ENCODE measurements at regions not wholly inside any gene's neighbourhood (a gene's known extent, or its start where the extent isn't known, plus 50 kb on each side); places are given as distances from the start of the nearest gene placed in this dataset.

GRCh38 chr1:213383465-213383864 is 332.4 kb downstream of the RPS6KC1 start:
- Mint-ChIP-seq H3K36me3 (ENCODE audit: low read depth) (no peaks in the 10 kb centered on the region), H3K27ac (no peak overlapping the region), H3K27me3 (ENCODE audit: insufficient read depth) (no peaks in the 10 kb centered on the region), H3K9me3 (no peaks in the 10 kb centered on the region), H3K4me3 (no peak overlapping the region), H3K4me1 (ENCODE audit: low read depth) (no peaks in the 10 kb centered on the region)
- intact Hi-C loops (cut with micrococcal nuclease), result no loop called here
- no peak for DNase-seq (ENCODE audit: low spot score)

GRCh38 chr1:213385201-213385600 is 334.2 kb downstream of the RPS6KC1 start:
- intact Hi-C loops (cut with micrococcal nuclease), result no loop called here
- Mint-ChIP-seq H3K9me3 (no peaks in the 10 kb centered on the region), H3K27ac (no peak overlapping the region), H3K4me3 (no peak overlapping the region), H3K36me3 (ENCODE audit: low read depth) (no peaks in the 10 kb centered on the region), H3K4me1 (ENCODE audit: low read depth) (no peaks in the 10 kb centered on the region), H3K27me3 (ENCODE audit: insufficient read depth) (no peaks in the 10 kb centered on the region)
- no peak for DNase-seq (ENCODE audit: low spot score)

- no peak overlapping the region for H3K27ac Mint-ChIP-seq
- H3K36me3 Mint-ChIP-seq (ENCODE audit: low read depth), result no peaks in the 10 kb centered on the region
- H3K4me1 Mint-ChIP-seq (ENCODE audit: low read depth), result no peaks in the 10 kb centered on the region
- H3K9me3 Mint-ChIP-seq, result no peaks in the 10 kb centered on the region
- intact Hi-C loops (cut with micrococcal nuclease), result no loop called here
- DNase-seq (ENCODE audit: low spot score), result no peak
- H3K27me3 Mint-ChIP-seq (ENCODE audit: insufficient read depth), result no peaks in the 10 kb centered on the region
- no peak overlapping the region for H3K4me3 Mint-ChIP-seq
Observed at GRCh38 chr1:213385806-213386324, 334.8 kb downstream of the RPS6KC1 start.

GRCh38 chr1:213387380-213388015 is 336.5 kb downstream of the RPS6KC1 start:
- Mint-ChIP-seq H3K4me1 (ENCODE audit: low read depth) (no peaks in the 10 kb centered on the region), H3K4me3 (no peak overlapping the region), H3K27ac (no peak overlapping the region), H3K27me3 (ENCODE audit: insufficient read depth) (no peaks in the 10 kb centered on the region), H3K36me3 (ENCODE audit: low read depth) (no peaks in the 10 kb centered on the region), H3K9me3 (no peaks in the 10 kb centered on the region)
- no peak for DNase-seq (ENCODE audit: low spot score)
- intact Hi-C loops (cut with micrococcal nuclease), result no loop called here

GRCh38 chr1:213388199-213388598 is 337.2 kb downstream of the RPS6KC1 start:
- H3K36me3 Mint-ChIP-seq (ENCODE audit: low read depth), result no peaks in the 10 kb centered on the region
- DNase-seq (ENCODE audit: low spot score), result no peak
- no peaks in the 10 kb centered on the region for H3K9me3 Mint-ChIP-seq
- H3K27me3 Mint-ChIP-seq (ENCODE audit: insufficient read depth), result no peaks in the 10 kb centered on the region
- intact Hi-C loops (cut with micrococcal nuclease), result no loop called here
- no peaks in the 10 kb centered on the region for H3K4me1 Mint-ChIP-seq (ENCODE audit: low read depth)
- no peak overlapping the region for H3K4me3 Mint-ChIP-seq
- no peak overlapping the region for H3K27ac Mint-ChIP-seq

GRCh38 chr1:213389061-213389581 is 338.1 kb downstream of the RPS6KC1 start:
- H3K27me3 Mint-ChIP-seq (ENCODE audit: insufficient read depth), result peaks cover 2% of the 10 kb centered on the region
- H3K27ac Mint-ChIP-seq, result no peak overlapping the region
- no peak overlapping the region for H3K4me3 Mint-ChIP-seq
- intact Hi-C loops (cut with micrococcal nuclease), result no loop called here
- no peaks in the 10 kb centered on the region for H3K4me1 Mint-ChIP-seq (ENCODE audit: low read depth)
- no peaks in the 10 kb centered on the region for H3K9me3 Mint-ChIP-seq
- no peak for DNase-seq (ENCODE audit: low spot score)
- H3K36me3 Mint-ChIP-seq (ENCODE audit: low read depth), result no peaks in the 10 kb centered on the region

GRCh38 chr1:213391445-213391844 is 340.4 kb downstream of the RPS6KC1 start:
- intact Hi-C loops (cut with micrococcal nuclease), result no loop called here
- Mint-ChIP-seq H3K27me3 (ENCODE audit: insufficient read depth) (peaks cover 2% of the 10 kb centered on the region), H3K9me3 (no peaks in the 10 kb centered on the region), H3K4me3 (no peak overlapping the region), H3K4me1 (ENCODE audit: low read depth) (no peaks in the 10 kb centered on the region), H3K27ac (no peak overlapping the region), H3K36me3 (ENCODE audit: low read depth) (no peaks in the 10 kb centered on the region)
- DNase-seq (ENCODE audit: low spot score), result no peak

GRCh38 chr1:213393860-213394259 is 342.8 kb downstream of the RPS6KC1 start:
- Mint-ChIP-seq H3K27ac (no peak overlapping the region), H3K9me3 (no peaks in the 10 kb centered on the region), H3K36me3 (ENCODE audit: low read depth) (no peaks in the 10 kb centered on the region), H3K4me1 (ENCODE audit: low read depth) (no peaks in the 10 kb centered on the region), H3K27me3 (ENCODE audit: insufficient read depth) (peaks cover 2% of the 10 kb centered on the region), H3K4me3 (no peak overlapping the region)
- no peak for DNase-seq (ENCODE audit: low spot score)
- intact Hi-C loops (cut with micrococcal nuclease), result no loop called here

- H3K4me1 Mint-ChIP-seq (ENCODE audit: low read depth), result no peaks in the 10 kb centered on the region
Observed at GRCh38 chr1:213394837-213395236, 343.8 kb downstream of the RPS6KC1 start.

GRCh38 chr1:213397638-213398037 is 346.6 kb downstream of the RPS6KC1 start:
- no peak overlapping the region for H3K4me3 Mint-ChIP-seq
- DNase-seq (ENCODE audit: low spot score), result no peak
- no peaks in the 10 kb centered on the region for H3K4me1 Mint-ChIP-seq (ENCODE audit: low read depth)
- H3K9me3 Mint-ChIP-seq, result no peaks in the 10 kb centered on the region
- intact Hi-C loops (cut with micrococcal nuclease), result no loop called here
- H3K27me3 Mint-ChIP-seq (ENCODE audit: insufficient read depth), result peaks cover 2% of the 10 kb centered on the region
- H3K36me3 Mint-ChIP-seq (ENCODE audit: low read depth), result no peaks in the 10 kb centered on the region
- H3K27ac Mint-ChIP-seq, result no peak overlapping the region

More at GRCh38 chr1:213394837-213395236, 343.8 kb downstream of the RPS6KC1 start:
- intact Hi-C loops (cut with micrococcal nuclease), result no loop called here
- Mint-ChIP-seq H3K27me3 (ENCODE audit: insufficient read depth) (peaks cover 2% of the 10 kb centered on the region), H3K9me3 (no peaks in the 10 kb centered on the region), H3K4me3 (no peak overlapping the region), H3K27ac (no peak overlapping the region), H3K36me3 (ENCODE audit: low read depth) (no peaks in the 10 kb centered on the region)
- no peak for DNase-seq (ENCODE audit: low spot score)

- H3K4me1 Mint-ChIP-seq (ENCODE audit: low read depth), result no peaks in the 10 kb centered on the region
- H3K36me3 Mint-ChIP-seq (ENCODE audit: low read depth), result no peaks in the 10 kb centered on the region
Observed at GRCh38 chr1:213399695-213400094, 348.7 kb downstream of the RPS6KC1 start.

GRCh38 chr1:213409208-213409631 is 358.2 kb downstream of the RPS6KC1 start:
- no peak for DNase-seq (ENCODE audit: low spot score)
- Mint-ChIP-seq H3K9me3 (no peaks in the 10 kb centered on the region), H3K4me3 (no peak overlapping the region), H3K36me3 (ENCODE audit: low read depth) (no peaks in the 10 kb centered on the region), H3K4me1 (ENCODE audit: low read depth) (no peaks in the 10 kb centered on the region), H3K27me3 (ENCODE audit: insufficient read depth) (peaks cover 2% of the 10 kb centered on the region), H3K27ac (no peak overlapping the region)
- intact Hi-C loops (cut with micrococcal nuclease), result no loop called here

More at GRCh38 chr1:213399695-213400094, 348.7 kb downstream of the RPS6KC1 start:
- intact Hi-C loops (cut with micrococcal nuclease), result no loop called here
- H3K4me3 Mint-ChIP-seq, result no peak overlapping the region
- no peak for DNase-seq (ENCODE audit: low spot score)
- no peaks in the 10 kb centered on the region for H3K27me3 Mint-ChIP-seq (ENCODE audit: insufficient read depth)
- H3K9me3 Mint-ChIP-seq, result no peaks in the 10 kb centered on the region
- H3K27ac Mint-ChIP-seq, result no peak overlapping the region

GRCh38 chr1:213409971-213410370 is 358.9 kb downstream of the RPS6KC1 start:
- H3K27me3 Mint-ChIP-seq (ENCODE audit: insufficient read depth), result peaks cover 2% of the 10 kb centered on the region
- DNase-seq (ENCODE audit: low spot score), result no peak
- H3K36me3 Mint-ChIP-seq (ENCODE audit: low read depth), result no peaks in the 10 kb centered on the region

More at GRCh38 chr1:213409971-213410370, 358.9 kb downstream of the RPS6KC1 start:
- no peaks in the 10 kb centered on the region for H3K9me3 Mint-ChIP-seq
- no peak overlapping the region for H3K4me3 Mint-ChIP-seq
- H3K4me1 Mint-ChIP-seq (ENCODE audit: low read depth), result no peaks in the 10 kb centered on the region
- intact Hi-C loops (cut with micrococcal nuclease), result no loop called here
- no peak overlapping the region for H3K27ac Mint-ChIP-seq
